A549 (cell line): ENCODE measurements at regions not wholly inside any gene's neighbourhood (a gene's known extent, or its start where the extent isn't known, plus 50 kb on each side); places are given as distances from the start of the nearest gene placed in this dataset.

Experiments used
- ATAC-seq, 2 experiments: fragments of 200-7000 bp in 1 of 2; fragments of >200 bp in 1 of 2; cut with Nextera tagmentation in 1 of 2; cut with Tn5 transposase in 1 of 2; 3 replicates each; pipeline versions ENCODE4 v1.8.0 to v1.9.1; 2018 to 2020; ENCODE audit warnings: mild to moderate bottlenecking in 1 of 2, moderate library complexity in 1 of 2
- CTCF ChIA-PET: fragments of 300-600 bp; sonication (Branson Sonifier 250); formaldehyde crosslinking; extraction: SDS; loops from one replicate; lab custom pipeline; 2021; ENCODE audit warnings: antibody characterized with exemption, inconsistent platforms; lab: Yijun Ruan, JAX
- POLR2A ChIA-PET: fragments of 350-600 bp; formaldehyde crosslinking; extraction: SDS; loops from one replicate; lab custom pipeline; 2021; ENCODE audit warnings: antibody characterized with exemption, inconsistent platforms; lab: Yijun Ruan, JAX
- DNase-seq, 2 experiments: peaks; one replicate each; pipeline versions ENCODE4 v3.0.0 to v3.0.0-alpha.2; 2011 to 2016; ENCODE audit warnings: low read depth in 1 of 2, low spot score in 1 of 2
- FAIRE-seq: peaks from 2 replicates; lab custom pipeline; 2011; peaks lifted over from hg19 to GRCh38; lab: Jason Lieb, UNC
- H3K27ac ChIP-seq, 2 experiments: fragments of >200 bp; sonication (Bioruptor Twin); formaldehyde crosslinking; 3 replicates each; pipeline ENCODE4 v1.5.1; 2016 to 2017
- H3K4me1 ChIP-seq: fragments of >200 bp; sonication (Bioruptor Twin); formaldehyde crosslinking; 3 replicates; pipeline ENCODE4 v1.6.1; 2016
- H3K4me2 ChIP-seq: fragments of >200 bp; sonication (Bioruptor Twin); formaldehyde crosslinking; 3 replicates; pipeline ENCODE4 v1.6.1; 2016
- H3K4me3 ChIP-seq: fragments of >200 bp; sonication (Bioruptor Twin); formaldehyde crosslinking; 3 replicates; pipeline ENCODE4 v1.5.1; 2016
- H3K9me3 ChIP-seq: fragments of >200 bp; sonication (Bioruptor Twin); formaldehyde crosslinking; 3 replicates; pipeline ENCODE4 v1.6.1; 2016
- BHLHE40 ChIP-seq: IDR thresholded peaks from 2 replicates; pipeline ENCODE4 v1.6.1; 2012; ENCODE audit warnings: low read depth, low read length, inconsistent platforms
- CBX8 ChIP-seq: fragments of 200-600 bp; sonication (generic); IDR thresholded peaks from 2 replicates; pipeline ENCODE4 v1.6.1; 2016
- CEBPB ChIP-seq, 2 experiments: fragments of >200 bp in 1 of 2; sonication (Bioruptor Twin) in 1 of 2; formaldehyde crosslinking in 1 of 2; IDR thresholded peaks; 2 replicates each; pipeline ENCODE4 v1.6.1; 2012 to 2016
- CHD4 ChIP-seq: fragments of 200-600 bp; sonication (generic); IDR thresholded peaks from 2 replicates; pipeline ENCODE4 v1.6.1; 2016; ENCODE audit warnings: antibody characterized with exemption, mild to moderate bottlenecking, borderline replicate concordance
- EHMT2 ChIP-seq: fragments of 200-600 bp; sonication (generic); IDR thresholded peaks from 2 replicates; pipeline ENCODE4 v1.6.1; 2016; ENCODE audit warnings: antibody characterized with exemption, low read depth, mild to moderate bottlenecking, moderate library complexity
- EP300 ChIP-seq, 2 experiments: fragments of >200 bp; sonication (Bioruptor Twin); formaldehyde crosslinking; IDR thresholded peaks; 2 replicates in 1 of 2; 3 replicates in 1 of 2; pipeline ENCODE4 v1.6.1; 2016 to 2017
- GATA3 ChIP-seq: IDR thresholded peaks from 2 replicates; pipeline ENCODE4 v1.6.1; 2012; ENCODE audit warnings: borderline replicate concordance
- HDAC2 ChIP-seq: fragments of 200-600 bp; sonication (generic); IDR thresholded peaks from 2 replicates; pipeline ENCODE4 v1.6.1; 2016
- HOXA7 ChIP-seq: fragments of 250-450 bp; sonication (Bioruptor Pico); IDR thresholded peaks from 2 replicates; pipeline ENCODE4 v1.5.0; 2020; ENCODE audit warnings: mild to moderate bottlenecking, moderate library complexity
- HOXB13 ChIP-seq: fragments of 250-450 bp; sonication (Bioruptor Pico); IDR thresholded peaks from 2 replicates; pipeline ENCODE4 v1.5.0; 2020; ENCODE audit warnings: low read depth, mild to moderate bottlenecking, moderate library complexity
- HOXB5 ChIP-seq: fragments of 250-450 bp; sonication (Bioruptor Pico); IDR thresholded peaks from 2 replicates; pipeline ENCODE4 v1.5.0; 2020; ENCODE audit warnings: mild to moderate bottlenecking, moderate library complexity
- JUNB ChIP-seq: fragments of >200 bp; sonication (Bioruptor Twin); formaldehyde crosslinking; IDR thresholded peaks from 2 replicates; pipeline ENCODE4 v1.6.1; 2016
- KDM5A ChIP-seq: fragments of 200-600 bp; sonication (generic); IDR thresholded peaks from 2 replicates; pipeline ENCODE4 v1.6.1; 2016; ENCODE audit warnings: antibody characterized with exemption, mild to moderate bottlenecking
- MAFK ChIP-seq: fragments of 450-650 bp; IDR thresholded peaks from 2 replicates; pipeline ENCODE4 v1.6.1; 2014; ENCODE audit not compliant: partially characterized antibody
- POLR2A ChIP-seq: IDR thresholded peaks from 2 replicates; pipeline ENCODE4 v1.6.1; 2012; ENCODE audit warnings: mild to moderate bottlenecking, low read length
- POLR2AphosphoS2 ChIP-seq: conservative IDR thresholded peaks from 2 replicates; pipeline ENCODE4 v1.6.1; 2012; ENCODE audit warnings: low read length, improper control_type of control experiment, inconsistent platforms
- RAD21 ChIP-seq, 2 experiments: fragments of >200 bp in 1 of 2; sonication (Bioruptor Twin) in 1 of 2; formaldehyde crosslinking in 1 of 2; IDR thresholded peaks in 1 of 2; conservative IDR thresholded peaks in 1 of 2; 2 replicates in 1 of 2; 3 replicates in 1 of 2; pipeline ENCODE4 v1.6.1; 2012 to 2018; ENCODE audit warnings: inconsistent platforms in 1 of 2
- TP53 ChIP-seq: fragments of 250-450 bp; sonication (Bioruptor Pico); IDR thresholded peaks from 2 replicates; pipeline ENCODE4 v1.5.0; 2021; ENCODE audit warnings: mild to moderate bottlenecking, moderate library complexity
- ZC3H11A ChIP-seq: fragments of 450-650 bp; IDR thresholded peaks from 2 replicates; pipeline ENCODE4 v1.6.1; 2014; ENCODE audit warnings: antibody characterized with exemption, mild to moderate bottlenecking
- WGBS: methylation state at CpG from one replicate; pipeline ENCODE4 v1.1.6; 2017; ENCODE audit errors: missing lambda C conversion rate; 5-methylcytosine and 5-hydroxymethylcytosine counted together
- TF ChIP-seq, protein P1 (sequence below): fragments of 450-650 bp; IDR thresholded peaks from 2 replicates; pipeline ENCODE4 v1.6.1; 2014; ENCODE audit warnings: antibody characterized with exemption
- TF ChIP-seq, protein P2 (sequence below): IDR thresholded peaks from 2 replicates; pipeline ENCODE4 v1.6.1; 2012; ENCODE audit warnings: low read depth, borderline replicate concordance
- TF ChIP-seq, protein P3 (sequence below): fragments of 250-450 bp; sonication (Bioruptor Pico); IDR thresholded peaks from 2 replicates; pipeline ENCODE4 v1.5.0; 2020; ENCODE audit warnings: low read depth, mild to moderate bottlenecking, moderate library complexity

DNA sequence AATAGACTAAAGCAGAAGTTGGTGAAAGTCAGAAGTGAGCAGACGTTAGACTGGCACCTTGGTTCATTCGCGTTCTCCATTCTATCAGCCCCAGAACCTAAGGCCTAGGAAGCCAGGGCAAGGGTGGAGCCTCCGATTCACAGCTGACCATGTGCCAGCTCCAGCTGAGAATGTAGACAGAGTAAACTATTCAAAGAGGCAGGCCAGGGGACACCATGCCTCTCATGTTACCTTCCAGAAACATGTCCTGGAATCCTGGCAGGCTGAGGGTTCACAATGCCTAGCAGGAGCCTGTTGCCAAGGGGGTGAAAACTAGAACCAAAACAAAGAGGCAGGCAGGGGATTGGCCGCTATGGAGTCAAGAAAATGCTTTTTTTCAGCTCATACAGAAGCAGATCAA lies 224.4 kb upstream of the POU2AF2 start:
- DNase-seq (no peak), FAIRE-seq (no peak), ATAC-seq (no peak)
- TF ChIP-seq ZC3H11A = no peak
- TF ChIP-seq HDAC2 = no peak
- 49% methylated on average over 5 of the region's 5 CpGs for WGBS
- Histone ChIP-seq H3K4me2 (no peak overlapping the region), H3K9me3 (no peaks in the 10 kb centered on the region), H3K4me1 (no peaks in the 10 kb centered on the region), H3K27ac (no peak overlapping the region), H3K4me3 (no peak overlapping the region)
- POLR2A ChIA-PET = no interaction called here
- CTCF ChIA-PET = no interaction called here

DNA sequence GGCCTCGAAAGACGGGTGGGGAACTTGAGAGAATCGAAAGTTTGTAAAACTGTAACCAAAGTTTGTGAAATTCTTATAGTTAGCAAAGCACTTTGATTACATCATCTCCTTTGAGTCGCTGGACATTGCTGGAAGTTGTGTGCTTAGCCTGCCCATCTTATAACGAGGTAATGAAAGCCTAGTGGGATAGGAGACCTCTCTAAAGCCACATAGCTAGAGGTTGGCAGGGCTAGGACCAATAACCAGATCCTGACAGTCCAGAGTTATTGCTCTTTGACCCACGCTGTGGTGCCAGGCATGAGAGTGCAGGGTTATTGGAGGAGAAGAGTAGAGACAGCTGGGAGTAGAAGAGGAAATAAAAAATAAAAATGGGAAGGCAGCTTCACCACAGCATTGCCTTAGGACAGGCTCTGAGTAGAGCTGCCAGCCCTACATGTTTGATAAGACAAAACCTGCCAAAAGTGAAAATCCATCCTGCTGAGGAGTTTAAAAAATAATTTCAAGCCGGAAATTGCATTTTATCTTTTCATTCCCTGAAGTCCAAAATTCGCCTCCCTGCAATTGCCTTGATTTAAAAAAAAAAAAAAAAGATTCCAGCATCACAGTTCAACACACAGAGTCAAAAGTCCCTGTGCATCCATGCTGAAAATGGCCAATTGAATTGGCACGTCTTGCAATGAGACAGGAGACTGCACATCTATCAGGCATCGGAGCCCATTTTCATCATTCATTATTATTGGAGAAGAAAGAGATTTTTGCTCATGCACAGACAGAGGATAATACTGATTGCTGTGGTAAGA lies 225.5 kb upstream of the POU2AF2 start:
- no peaks in the 10 kb centered on the region for H3K9me3 ChIP-seq
- no peak for DNase-seq
- no peaks in the 10 kb centered on the region for H3K4me1 ChIP-seq
- ATAC-seq = no peak
- TF ChIP-seq MAFK (no peak), RAD21 (conservative IDR thresholded peaks at IDR 0.05 in 1 of 2, IDR thresholded peaks at IDR 0.05 in 1 of 2) (no peak), EHMT2 (no peak)
- TF ChIP-seq, protein P1, sequence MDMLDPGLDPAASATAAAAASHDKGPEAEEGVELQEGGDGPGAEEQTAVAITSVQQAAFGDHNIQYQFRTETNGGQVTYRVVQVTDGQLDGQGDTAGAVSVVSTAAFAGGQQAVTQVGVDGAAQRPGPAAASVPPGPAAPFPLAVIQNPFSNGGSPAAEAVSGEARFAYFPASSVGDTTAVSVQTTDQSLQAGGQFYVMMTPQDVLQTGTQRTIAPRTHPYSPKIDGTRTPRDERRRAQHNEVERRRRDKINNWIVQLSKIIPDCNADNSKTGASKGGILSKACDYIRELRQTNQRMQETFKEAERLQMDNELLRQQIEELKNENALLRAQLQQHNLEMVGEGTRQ = no peak
- H3K4me3 ChIP-seq = no peak overlapping the region
- CTCF ChIA-PET = no interaction called here
- H3K27ac ChIP-seq = no peak overlapping the region
- 33% methylated on average over 10 of the region's 10 CpGs for WGBS
- POLR2A ChIA-PET = no interaction called here
- no peak for FAIRE-seq
- no peak overlapping the region for H3K4me2 ChIP-seq

DNA sequence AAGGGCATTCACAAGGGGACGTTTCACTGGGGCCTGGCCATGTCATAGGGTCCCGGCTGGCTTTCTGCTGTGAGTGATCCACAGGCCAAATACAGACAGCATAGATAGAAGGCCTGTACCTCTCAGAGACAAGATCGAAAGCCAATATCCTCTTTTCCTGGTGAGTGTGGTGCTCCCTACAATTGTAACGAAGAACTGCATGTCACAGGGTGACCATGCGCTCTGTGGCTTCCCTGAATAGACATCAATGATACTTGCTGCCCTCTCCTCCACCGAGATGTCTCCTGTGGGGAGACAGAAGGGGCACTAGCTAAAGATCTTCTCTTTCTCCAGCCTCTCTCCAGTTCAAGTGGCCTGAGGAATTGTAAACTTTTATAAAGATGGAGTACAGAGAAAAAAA lies 226.1 kb upstream of the POU2AF2 start:
- Histone ChIP-seq H3K9me3 (no peaks in the 10 kb centered on the region), H3K4me1 (no peaks in the 10 kb centered on the region), H3K27ac (no peak overlapping the region), H3K4me2 (no peak overlapping the region), H3K4me3 (no peak overlapping the region)
- FAIRE-seq (no peak), DNase-seq (no peak), ATAC-seq (no peak)
- WGBS = 24% methylated on average over 5 of the region's 6 CpGs
- POLR2A ChIA-PET = no interaction called here
- CTCF ChIA-PET = no interaction called here
- TF ChIP-seq GATA3 = no peak
- no peak for TF ChIP-seq KDM5A
- no peak for TF ChIP-seq RAD21 (conservative IDR thresholded peaks at IDR 0.05 in 1 of 2, IDR thresholded peaks at IDR 0.05 in 1 of 2)
- TF ChIP-seq JUNB = no peak
- no peak for TF ChIP-seq EHMT2
- no peak for TF ChIP-seq HOXB13
- TF ChIP-seq CHD4 = no peak
- no peak for TF ChIP-seq HOXB5 (CRISPR knock-in tag)
- no peak for TF ChIP-seq ZC3H11A
- no peak for TF ChIP-seq TP53 (CRISPR knock-in tag)
- TF ChIP-seq, protein P2, sequence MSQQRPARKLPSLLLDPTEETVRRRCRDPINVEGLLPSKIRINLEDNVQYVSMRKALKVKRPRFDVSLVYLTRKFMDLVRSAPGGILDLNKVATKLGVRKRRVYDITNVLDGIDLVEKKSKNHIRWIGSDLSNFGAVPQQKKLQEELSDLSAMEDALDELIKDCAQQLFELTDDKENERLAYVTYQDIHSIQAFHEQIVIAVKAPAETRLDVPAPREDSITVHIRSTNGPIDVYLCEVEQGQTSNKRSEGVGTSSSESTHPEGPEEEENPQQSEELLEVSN = no peak
- TF ChIP-seq HOXA7 (CRISPR knock-in tag) = no peak
- TF ChIP-seq, protein P3, sequence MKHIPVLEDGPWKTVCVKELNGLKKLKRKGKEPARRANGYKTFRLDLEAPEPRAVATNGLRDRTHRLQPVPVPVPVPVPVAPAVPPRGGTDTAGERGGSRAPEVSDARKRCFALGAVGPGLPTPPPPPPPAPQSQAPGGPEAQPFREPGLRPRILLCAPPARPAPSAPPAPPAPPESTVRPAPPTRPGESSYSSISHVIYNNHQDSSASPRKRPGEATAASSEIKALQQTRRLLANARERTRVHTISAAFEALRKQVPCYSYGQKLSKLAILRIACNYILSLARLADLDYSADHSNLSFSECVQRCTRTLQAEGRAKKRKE (CRISPR knock-in tag) = no peak
- TF ChIP-seq EP300 (IDR thresholded peaks at IDR 0.05) = no peak
- no peak for TF ChIP-seq CBX8
- TF ChIP-seq CEBPB (IDR thresholded peaks at IDR 0.05) = no peak
- no peak for TF ChIP-seq BHLHE40
- TF ChIP-seq POLR2AphosphoS2 = no peak
- TF ChIP-seq POLR2A = no peak
